Trophoblast cell (in vitro differentiated cells and primary cell): ENCODE measurements at regions not wholly inside any gene's neighbourhood (a gene's known extent, or its start where the extent isn't known, plus 50 kb on each side); places are given as distances from the start of the nearest gene placed in this dataset.

Experiments used
- DNase-seq, 2 donors: peaks; one replicate each; pipeline ENCODE4 v3.0.0-alpha.2; 2016
- H2AFZ ChIP-seq: 2 replicates; pipeline ENCODE4 v1.6.1; 2013; ENCODE audit warnings: low read length, moderate library complexity, mild to moderate bottlenecking; ENCODE audit not compliant: insufficient read depth, poor library complexity
- H2AK5ac ChIP-seq: 2 replicates; pipeline ENCODE4 v1.6.1; 2013; ENCODE audit warnings: mild to moderate bottlenecking, low read length
- H2BK120ac ChIP-seq: 2 replicates; pipeline ENCODE4 v1.6.1; 2013; ENCODE audit warnings: low read length, mild to moderate bottlenecking, moderate library complexity; ENCODE audit not compliant: insufficient read depth, poor library complexity
- H2BK12ac ChIP-seq: 2 replicates; pipeline ENCODE4 v1.6.1; 2013; ENCODE audit warnings: mild to moderate bottlenecking, low read length, moderate library complexity
- H2BK5ac ChIP-seq: 2 replicates; pipeline ENCODE4 v1.6.1; 2013; ENCODE audit warnings: low read length, low read depth, moderate library complexity, mild to moderate bottlenecking; ENCODE audit not compliant: poor library complexity
- H3K14ac ChIP-seq: 2 replicates; pipeline ENCODE4 v1.6.1; 2013; ENCODE audit warnings: mild to moderate bottlenecking, low read length
- H3K18ac ChIP-seq: 2 replicates; pipeline ENCODE4 v1.6.1; 2013; ENCODE audit warnings: mild to moderate bottlenecking, low read length
- H3K23ac ChIP-seq: 2 replicates; pipeline ENCODE4 v1.6.1; 2013; ENCODE audit warnings: low read length
- H3K27ac ChIP-seq: 2 replicates; pipeline ENCODE4 v1.5.1; 2013; ENCODE audit warnings: low read depth, mild to moderate bottlenecking, inconsistent platforms, low read length, moderate library complexity
- H3K27me3 ChIP-seq: 2 replicates; pipeline ENCODE4 v1.6.1; 2013; ENCODE audit warnings: inconsistent platforms, mild to moderate bottlenecking, low read length, moderate library complexity; ENCODE audit not compliant: insufficient read depth
- H3K36me3 ChIP-seq, 2 experiments: 1 replicate in 1 of 2; 2 replicates in 1 of 2; pipeline ENCODE4 v1.6.1; 2013; ENCODE audit warnings: low read length in 2 of 2, mild to moderate bottlenecking in 2 of 2, moderate library complexity in 1 of 2; ENCODE audit not compliant: insufficient read depth in 2 of 2, control insufficient read depth in 1 of 2
- H3K4ac ChIP-seq: 2 replicates; pipeline ENCODE4 v1.6.1; 2013; ENCODE audit warnings: low read depth, mild to moderate bottlenecking, low read length, moderate library complexity
- H3K4me1 ChIP-seq, 2 experiments: 1 replicate in 1 of 2; 2 replicates in 1 of 2; pipeline ENCODE4 v1.6.1; 2013; ENCODE audit warnings: low read length in 2 of 2, mild to moderate bottlenecking in 2 of 2, moderate library complexity in 1 of 2; ENCODE audit not compliant: insufficient read depth in 2 of 2, control insufficient read depth in 1 of 2
- H3K4me2 ChIP-seq: 2 replicates; pipeline ENCODE4 v1.6.1; 2013; ENCODE audit warnings: inconsistent platforms, mild to moderate bottlenecking, low read length, moderate library complexity
- H3K4me3 ChIP-seq: 2 replicates; pipeline ENCODE4 v1.5.1; 2013; ENCODE audit warnings: mild to moderate bottlenecking, low read depth, low read length, inconsistent platforms
- H3K79me1 ChIP-seq: one replicate; pipeline ENCODE4 v1.6.1; 2013; ENCODE audit warnings: low read length
- H3K79me2 ChIP-seq: 2 replicates; pipeline ENCODE4 v1.6.1; 2013; ENCODE audit warnings: low read length, mild to moderate bottlenecking; ENCODE audit not compliant: control insufficient read depth, insufficient read depth, poor library complexity
- H3K9ac ChIP-seq: 2 replicates; pipeline ENCODE4 v1.6.1; 2013; ENCODE audit warnings: mild to moderate bottlenecking, low read length
- H3K9me3 ChIP-seq: 2 replicates; pipeline ENCODE4 v1.6.1; 2013; ENCODE audit warnings: low read depth, mild to moderate bottlenecking, control low read depth, inconsistent platforms, low read length; ENCODE audit not compliant: insufficient read depth
- H4K12ac ChIP-seq: 2 replicates; pipeline ENCODE4 v1.6.1; 2013; ENCODE audit warnings: low read depth, mild to moderate bottlenecking, low read length, moderate library complexity
- H4K8ac ChIP-seq: 2 replicates; pipeline ENCODE4 v1.6.1; 2013; ENCODE audit warnings: low read depth, mild to moderate bottlenecking, low read length, moderate library complexity
- H4K91ac ChIP-seq: one replicate; pipeline ENCODE4 v1.6.1; 2013; ENCODE audit warnings: low read depth, mild to moderate bottlenecking, low read length, moderate library complexity
- WGBS: extraction: QIAGEN DNeasy Blood & Tissue Kit; methylation state at CpG from one replicate; pipeline ENCODE4 v1.1.7; 2013; ENCODE audit warnings: missing lambda C conversion rate; ENCODE audit not compliant: insufficient read length, insufficient coverage; ENCODE audit errors: extremely low coverage; 5-methylcytosine and 5-hydroxymethylcytosine counted together

GRCh38 chr10:3552281-3552680, 232.7 kb downstream of the KLF6 start:
- no peak for DNase-seq
- Histone ChIP-seq H3K79me2 (no peaks in the 10 kb centered on the region), H3K4me3 (no peak overlapping the region), H3K4me2 (no peak overlapping the region), H3K14ac (no peak overlapping the region), H2BK120ac (no peak overlapping the region), H3K4ac (no peak overlapping the region), H2BK5ac (no peak overlapping the region), H2AFZ (no peak overlapping the region), H3K9ac (no peak overlapping the region), H3K36me3 (no peaks in the 10 kb centered on the region), H3K27me3 (no peaks in the 10 kb centered on the region), H3K27ac (no peak overlapping the region), H2AK5ac (no peak overlapping the region), H4K8ac (no peak overlapping the region), H4K91ac (no peak overlapping the region), H3K23ac (no peak overlapping the region), H4K12ac (no peak overlapping the region), H3K4me1 (no peaks in the 10 kb centered on the region), H3K79me1 (no peaks in the 10 kb centered on the region), H3K18ac (no peak overlapping the region), H2BK12ac (no peak overlapping the region), H3K9me3 (no peaks in the 10 kb centered on the region)
- WGBS, result no CpG with 5 or more reads among the region's 9 CpGs

GRCh38 chr10:3551761-3552160, 233.2 kb downstream of the KLF6 start:
- H3K4me2 ChIP-seq, result no peak overlapping the region
- no CpG with 5 or more reads among the region's 11 CpGs for WGBS
- no peaks in the 10 kb centered on the region for H3K4me1 ChIP-seq

GRCh38 chr10:3549118-3549517, 235.9 kb downstream of the KLF6 start:
- Histone ChIP-seq H3K23ac (no peak overlapping the region), H3K18ac (no peak overlapping the region), H3K27me3 (no peaks in the 10 kb centered on the region), H3K9ac (no peak overlapping the region), H3K4ac (no peak overlapping the region), H3K36me3 (no peaks in the 10 kb centered on the region), H4K91ac (no peak overlapping the region), H3K4me2 (no peak overlapping the region), H2BK120ac (no peak overlapping the region), H4K8ac (no peak overlapping the region), H3K79me1 (no peaks in the 10 kb centered on the region), H3K27ac (no peak overlapping the region), H2BK12ac (no peak overlapping the region), H2AK5ac (no peak overlapping the region), H3K4me1 (no peaks in the 10 kb centered on the region), H3K79me2 (no peaks in the 10 kb centered on the region), H3K9me3 (no peaks in the 10 kb centered on the region), H3K4me3 (no peak overlapping the region), H4K12ac (no peak overlapping the region), H2BK5ac (no peak overlapping the region), H3K14ac (no peak overlapping the region), H2AFZ (no peak overlapping the region)
- DNase-seq, result no peak
- 100% methylated on average over 2 of the region's 4 CpGs for WGBS

More at GRCh38 chr10:3551761-3552160, 233.2 kb downstream of the KLF6 start:
- Histone ChIP-seq H3K27ac (no peak overlapping the region), H3K9ac (no peak overlapping the region), H2AFZ (no peak overlapping the region), H4K91ac (no peak overlapping the region), H3K4me3 (no peak overlapping the region), H3K79me1 (no peaks in the 10 kb centered on the region), H2BK120ac (no peak overlapping the region), H3K27me3 (no peaks in the 10 kb centered on the region), H2AK5ac (no peak overlapping the region), H4K8ac (no peak overlapping the region), H3K18ac (no peak overlapping the region), H2BK12ac (no peak overlapping the region), H4K12ac (no peak overlapping the region), H2BK5ac (no peak overlapping the region), H3K4ac (no peak overlapping the region), H3K79me2 (no peaks in the 10 kb centered on the region), H3K23ac (no peak overlapping the region), H3K9me3 (no peaks in the 10 kb centered on the region), H3K14ac (no peak overlapping the region), H3K36me3 (no peaks in the 10 kb centered on the region)
- DNase-seq, result no peak

- Histone ChIP-seq H3K23ac (no peak overlapping the region), H4K91ac (no peak overlapping the region), H3K14ac (no peak overlapping the region), H2BK5ac (no peak overlapping the region), H2AK5ac (no peak overlapping the region), H4K12ac (no peak overlapping the region), H2AFZ (no peak overlapping the region), H3K27ac (no peak overlapping the region), H3K18ac (no peak overlapping the region), H3K79me1 (no peaks in the 10 kb centered on the region), H2BK120ac (no peak overlapping the region), H3K4me1 (no peaks in the 10 kb centered on the region), H3K36me3 (no peaks in the 10 kb centered on the region), H3K79me2 (no peaks in the 10 kb centered on the region), H3K4me3 (no peak overlapping the region), H3K4me2 (no peak overlapping the region), H3K27me3 (no peaks in the 10 kb centered on the region), H2BK12ac (no peak overlapping the region), H3K9me3 (no peaks in the 10 kb centered on the region), H3K9ac (no peak overlapping the region), H4K8ac (no peak overlapping the region), H3K4ac (no peak overlapping the region)
- WGBS, result no CpG with 5 or more reads among the region's 1 CpG
- no peak for DNase-seq
These were observed 236.3 kb downstream of the KLF6 start for GRCh38 chr10:3548702-3549101.
